GM19395 (cell line): ENCODE measurements at regions not wholly inside any gene's neighbourhood (a gene's known extent, or its start where the extent isn't known, plus 50 kb on each side); places are given as distances from the start of the nearest gene placed in this dataset.
A peak's percentile ranks its signal among the peaks of the same experiment; 100 is the strongest.

Source experiments
- ATAC-seq: cut with Tn5 transposase; IDR thresholded peaks from one replicate; pipeline ENCODE4 v1.9.1; 2021; ENCODE audit warnings: mild to moderate bottlenecking, moderate library complexity; ENCODE audit not compliant: unreplicated experiment

- ATAC-seq = no peak
Measured at GRCh38 chr12:88310069-88310468, 168.0 kb downstream of the TMTC3 start.

- no peak for ATAC-seq
Measured at GRCh38 chr12:88310666-88311065, 168.6 kb downstream of the TMTC3 start.

GRCh38 chr12:88313554-88313953 is 171.4 kb downstream of the TMTC3 start:
- ATAC-seq = no peak

- ATAC-seq = no peak
Measured at GRCh38 chr12:88314706-88315105, 172.6 kb downstream of the TMTC3 start.

- ATAC-seq = no peak
Measured at GRCh38 chr12:88318726-88319125, 176.6 kb downstream of the TMTC3 start.

GRCh38 chr12:88325076-88325815 is 183.1 kb downstream of the TMTC3 start:
- no peak for ATAC-seq

GRCh38 chr12:88325816-88326189 is 183.7 kb downstream of the TMTC3 start:
- no peak for ATAC-seq

GRCh38 chr12:88327276-88327675 is 185.2 kb downstream of the TMTC3 start:
- no peak for ATAC-seq

- no peak for ATAC-seq
Measured at GRCh38 chr12:88328090-88328489, 186.0 kb downstream of the TMTC3 start.

GRCh38 chr12:88329833-88330232 is 187.7 kb downstream of the TMTC3 start:
- ATAC-seq = no peak

GRCh38 chr12:88334271-88334670 is 192.2 kb downstream of the TMTC3 start:
- peak; percentile 54 for ATAC-seq

GRCh38 chr12:88336076-88336739 is 194.1 kb downstream of the TMTC3 start:
- no peak for ATAC-seq

- no peak for ATAC-seq
Measured at GRCh38 chr12:88338486-88338885, 196.4 kb downstream of the TMTC3 start.

- no peak for ATAC-seq
Measured at GRCh38 chr12:88339254-88339949, 197.3 kb downstream of the TMTC3 start.

- ATAC-seq = no peak
Measured at GRCh38 chr12:88339966-88340365, 197.9 kb downstream of the TMTC3 start.

GRCh38 chr12:88342251-88342806 is 200.2 kb downstream of the TMTC3 start:
- ATAC-seq = no peak

- ATAC-seq = no peak
Measured at GRCh38 chr12:88351146-88351545, 209.0 kb downstream of the TMTC3 start.

GRCh38 chr12:88354691-88355090 is 212.6 kb downstream of the TMTC3 start:
- no peak for ATAC-seq

- no peak for ATAC-seq
Measured at GRCh38 chr12:88360343-88360742, 218.2 kb downstream of the TMTC3 start.

GRCh38 chr12:88361493-88361892 is 218.8 kb downstream of the KITLG start:
- ATAC-seq = no peak

- no peak for ATAC-seq
Measured at GRCh38 chr12:88362439-88362838, 217.8 kb downstream of the KITLG start.

- ATAC-seq = no peak
Measured at GRCh38 chr12:88365403-88365802, 214.9 kb downstream of the KITLG start.
